Chondrocyte (in vitro differentiated cells): ENCODE measurements at regions not wholly inside any gene's neighbourhood (a gene's known extent, or its start where the extent isn't known, plus 50 kb on each side); places are given as distances from the start of the nearest gene placed in this dataset.

Experiments
- DNase-seq: peaks from one replicate; pipeline ENCODE4 v3.0.0; 2021; ENCODE audit warnings: mixed read lengths, low spot score
- H3K27ac Mint-ChIP-seq: one replicate; pipeline ENCODE4 v1.8.0; 2021; ENCODE audit warnings: mild to moderate bottlenecking, moderate library complexity, mixed read lengths; ENCODE audit not compliant: unreplicated experiment
- H3K27me3 Mint-ChIP-seq: 2 replicates; pipeline ENCODE4 v1.8.0; 2021; ENCODE audit warnings: low read depth, mixed read lengths
- H3K36me3 Mint-ChIP-seq: 2 replicates; pipeline ENCODE4 v1.8.0; 2021; ENCODE audit warnings: low read depth, mixed read lengths
- H3K4me1 Mint-ChIP-seq: 2 replicates; pipeline ENCODE4 v1.8.0; 2021; ENCODE audit warnings: low read depth, mild to moderate bottlenecking, mixed read lengths
- H3K4me3 Mint-ChIP-seq: one replicate; pipeline ENCODE4 v1.8.0; 2021; ENCODE audit warnings: mild to moderate bottlenecking, moderate library complexity, mixed read lengths; ENCODE audit not compliant: unreplicated experiment
- H3K9me3 Mint-ChIP-seq: 2 replicates; pipeline ENCODE4 v1.8.0; 2021; ENCODE audit warnings: low read depth, mixed read lengths
- CTCF ChIP-seq: fragments of 200-600 bp; sonication (generic); IDR thresholded peaks from 2 replicates; pipeline ENCODE4 v1.5.0; 2021; ENCODE audit warnings: antibody characterized with exemption, mild to moderate bottlenecking, moderate library complexity

GRCh38 chr12:124184456-124184855 is 110.4 kb upstream of the RFLNA start:
- Mint-ChIP-seq H3K27ac (no peak overlapping the region), H3K4me3 (no peak overlapping the region), H3K27me3 (no peaks in the 10 kb centered on the region), H3K4me1 (peaks cover 25% of the 10 kb centered on the region), H3K36me3 (no peaks in the 10 kb centered on the region), H3K9me3 (no peaks in the 10 kb centered on the region)
- DNase-seq = no peak
- TF ChIP-seq CTCF = no peak

GRCh38 chr12:124185971-124186686 is 108.8 kb upstream of the RFLNA start:
- no peak for TF ChIP-seq CTCF
- Mint-ChIP-seq H3K9me3 (no peaks in the 10 kb centered on the region), H3K27ac (no peak overlapping the region), H3K4me3 (no peak overlapping the region), H3K36me3 (no peaks in the 10 kb centered on the region), H3K27me3 (no peaks in the 10 kb centered on the region), H3K4me1 (peaks cover 15% of the 10 kb centered on the region)
- no peak for DNase-seq

- H3K4me1 Mint-ChIP-seq = peaks cover 15% of the 10 kb centered on the region
- H3K4me3 Mint-ChIP-seq = no peak overlapping the region
These were observed 106.8 kb upstream of the RFLNA start for GRCh38 chr12:124188084-124188483.

GRCh38 chr12:124188561-124189405 is 106.1 kb upstream of the RFLNA start:
- Mint-ChIP-seq H3K27me3 (no peaks in the 10 kb centered on the region), H3K4me1 (peaks cover 15% of the 10 kb centered on the region), H3K4me3 (peak overlapping the region; percentile 15), H3K9me3 (peaks cover 2% of the 10 kb centered on the region), H3K36me3 (peaks cover 2% of the 10 kb centered on the region), H3K27ac (peak overlapping the region; percentile 49)
- peak; percentile 33 for TF ChIP-seq CTCF
- no peak for DNase-seq

More at GRCh38 chr12:124188084-124188483, 106.8 kb upstream of the RFLNA start:
- no peaks in the 10 kb centered on the region for H3K36me3 Mint-ChIP-seq
- H3K9me3 Mint-ChIP-seq = no peaks in the 10 kb centered on the region
- peak overlapping the region; percentile 49 for H3K27ac Mint-ChIP-seq
- no peak for DNase-seq
- TF ChIP-seq CTCF = no peak
- H3K27me3 Mint-ChIP-seq = no peaks in the 10 kb centered on the region

GRCh38 chr12:124190312-124191023 is 104.4 kb upstream of the RFLNA start:
- Mint-ChIP-seq H3K36me3 (peaks cover 2% of the 10 kb centered on the region), H3K4me1 (peaks cover 15% of the 10 kb centered on the region), H3K9me3 (peaks cover 3% of the 10 kb centered on the region), H3K4me3 (no peak overlapping the region), H3K27me3 (no peaks in the 10 kb centered on the region), H3K27ac (no peak overlapping the region)
- no peak for DNase-seq
- no peak for TF ChIP-seq CTCF
